ENCODE measurements at regions not wholly inside any gene's neighbourhood (a gene's known extent, or its start where the extent isn't known, plus 50 kb on each side); places are given as distances from the start of the nearest gene placed in this dataset.

DNA sequence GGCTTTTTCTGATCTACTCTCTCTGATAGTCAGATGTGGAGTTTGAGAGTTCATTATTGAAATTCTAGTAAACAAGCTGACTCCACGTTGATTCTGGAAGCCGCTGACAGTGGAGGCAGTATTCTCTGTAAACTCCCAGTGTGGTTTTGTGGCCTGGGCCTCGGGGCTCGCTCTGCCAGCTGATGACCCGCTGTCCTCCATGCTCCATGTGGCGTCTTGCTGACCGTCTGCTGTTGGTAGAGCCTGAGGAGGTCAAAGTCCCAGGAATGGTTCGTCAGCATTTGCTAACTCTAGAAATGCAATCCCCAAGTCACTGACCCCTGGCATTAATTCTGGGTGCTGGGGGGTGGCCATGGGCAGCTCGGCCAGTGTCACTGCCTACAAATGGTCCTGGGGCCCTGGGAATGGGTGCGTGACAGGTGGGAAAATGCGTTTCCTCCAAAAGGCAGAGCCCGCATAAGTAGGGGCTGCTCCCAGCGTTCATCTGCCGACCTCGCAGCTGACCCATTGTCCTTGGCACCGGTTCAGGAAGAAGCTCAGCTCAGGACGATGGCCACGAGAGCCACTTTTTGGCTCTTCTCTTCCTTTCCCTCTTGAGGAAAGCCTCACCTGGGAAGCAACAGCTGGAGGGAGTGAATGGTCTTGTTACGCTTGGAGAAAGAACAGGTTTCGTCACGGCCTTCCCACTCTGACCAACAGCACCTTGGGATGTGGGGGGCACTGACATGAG, 55.1 kb downstream of the MRPL36 start:
- TF ChIP-seq, protein P1, sequence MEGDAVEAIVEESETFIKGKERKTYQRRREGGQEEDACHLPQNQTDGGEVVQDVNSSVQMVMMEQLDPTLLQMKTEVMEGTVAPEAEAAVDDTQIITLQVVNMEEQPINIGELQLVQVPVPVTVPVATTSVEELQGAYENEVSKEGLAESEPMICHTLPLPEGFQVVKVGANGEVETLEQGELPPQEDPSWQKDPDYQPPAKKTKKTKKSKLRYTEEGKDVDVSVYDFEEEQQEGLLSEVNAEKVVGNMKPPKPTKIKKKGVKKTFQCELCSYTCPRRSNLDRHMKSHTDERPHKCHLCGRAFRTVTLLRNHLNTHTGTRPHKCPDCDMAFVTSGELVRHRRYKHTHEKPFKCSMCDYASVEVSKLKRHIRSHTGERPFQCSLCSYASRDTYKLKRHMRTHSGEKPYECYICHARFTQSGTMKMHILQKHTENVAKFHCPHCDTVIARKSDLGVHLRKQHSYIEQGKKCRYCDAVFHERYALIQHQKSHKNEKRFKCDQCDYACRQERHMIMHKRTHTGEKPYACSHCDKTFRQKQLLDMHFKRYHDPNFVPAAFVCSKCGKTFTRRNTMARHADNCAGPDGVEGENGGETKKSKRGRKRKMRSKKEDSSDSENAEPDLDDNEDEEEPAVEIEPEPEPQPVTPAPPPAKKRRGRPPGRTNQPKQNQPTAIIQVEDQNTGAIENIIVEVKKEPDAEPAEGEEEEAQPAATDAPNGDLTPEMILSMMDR (IDR thresholded peaks at IDR 0.05; ENCODE audit: insufficient read depth in 1 of 2, low read depth in 1 of 2, low read length in 1 of 2, severe bottlenecking in 1 of 2, unreplicated experiment in 1 of 2) = no peak
- BruUV-seq (replicated peaks) = no TSS peak
- Mint-ChIP-seq H3K4me3 (ENCODE audit: unreplicated experiment) (no peak overlapping the region), H3K27ac (ENCODE audit: unreplicated experiment) (no peak overlapping the region), H3K36me3 (ENCODE audit: insufficient read depth, unreplicated experiment) (no peaks in the 10 kb centered on the region), H3K4me1 (ENCODE audit: low read depth, unreplicated experiment) (no peaks in the 10 kb centered on the region), H3K27me3 (ENCODE audit: insufficient read depth, unreplicated experiment) (peaks cover 19% of the 10 kb centered on the region), H3K9me3 (ENCODE audit: unreplicated experiment) (peaks cover 29% of the 10 kb centered on the region)
- H3K9me3 ChIP-seq = peaks cover 14% of the 10 kb centered on the region
- no peaks in the 10 kb centered on the region for H3K27me3 ChIP-seq (replicated peaks; ENCODE audit: control insufficient read depth, insufficient read depth, low read length)
- ChIA-PET POLR2A (no interaction called here), CTCF (interaction anchor here (0.8 kb wide), 1 partner anchor 19 kb away, joined by 3 read pairs; no protein-coding TSS in a partner anchor)
- no peaks in the 10 kb centered on the region for H3K36me3 ChIP-seq (ENCODE audit: control insufficient read depth, insufficient read depth, low read length)
- H3K4me3 ChIP-seq (ENCODE audit: low read depth, low read length) = no peak overlapping the region
- no peak for DNase-seq
- H3K4me1 ChIP-seq = no peaks in the 10 kb centered on the region
- intact Hi-C loops (cut with micrococcal nuclease; ENCODE audit: unreplicated experiment) = no loop called here

DNA sequence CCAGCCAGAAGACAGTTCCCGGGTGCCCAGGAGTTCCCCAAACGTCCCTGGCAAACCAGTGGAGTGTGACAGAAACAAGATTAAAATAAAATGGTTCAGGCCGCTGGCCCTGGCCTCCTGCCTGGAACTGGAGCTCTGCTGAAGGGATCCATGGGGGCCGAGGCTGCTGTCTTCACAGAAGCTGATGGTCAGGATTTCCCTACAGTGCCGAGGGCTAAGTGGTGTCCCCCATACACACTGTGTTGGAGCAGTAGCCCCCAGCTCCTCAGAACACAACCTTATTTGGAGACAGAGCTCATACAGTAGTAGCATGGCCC, 55.9 kb downstream of the MRPL36 start:
- H3K36me3 ChIP-seq (ENCODE audit: control insufficient read depth, insufficient read depth, low read length) = no peaks in the 10 kb centered on the region
- peaks cover 20% of the 10 kb centered on the region for H3K9me3 ChIP-seq
- TF ChIP-seq, protein P1 (IDR thresholded peaks at IDR 0.05; ENCODE audit: insufficient read depth in 1 of 2, low read depth in 1 of 2, low read length in 1 of 2, severe bottlenecking in 1 of 2, unreplicated experiment in 1 of 2) = no peak
- H3K4me1 ChIP-seq = no peaks in the 10 kb centered on the region
- Mint-ChIP-seq H3K27me3 (ENCODE audit: insufficient read depth, unreplicated experiment) (peaks cover 16% of the 10 kb centered on the region), H3K4me1 (ENCODE audit: low read depth, unreplicated experiment) (no peaks in the 10 kb centered on the region), H3K9me3 (ENCODE audit: unreplicated experiment) (peaks cover 37% of the 10 kb centered on the region), H3K4me3 (ENCODE audit: unreplicated experiment) (no peak overlapping the region), H3K27ac (ENCODE audit: unreplicated experiment) (no peak overlapping the region), H3K36me3 (ENCODE audit: insufficient read depth, unreplicated experiment) (no peaks in the 10 kb centered on the region)
- BruUV-seq (replicated peaks) = no TSS peak
- intact Hi-C loops (cut with micrococcal nuclease; ENCODE audit: unreplicated experiment) = no loop called here
- no peak for DNase-seq
- POLR2A ChIA-PET = no interaction called here
- no peak overlapping the region for H3K4me3 ChIP-seq (ENCODE audit: low read depth, low read length)
- CTCF ChIA-PET = no interaction called here
- no peaks in the 10 kb centered on the region for H3K27me3 ChIP-seq (replicated peaks; ENCODE audit: control insufficient read depth, insufficient read depth, low read length)

DNA sequence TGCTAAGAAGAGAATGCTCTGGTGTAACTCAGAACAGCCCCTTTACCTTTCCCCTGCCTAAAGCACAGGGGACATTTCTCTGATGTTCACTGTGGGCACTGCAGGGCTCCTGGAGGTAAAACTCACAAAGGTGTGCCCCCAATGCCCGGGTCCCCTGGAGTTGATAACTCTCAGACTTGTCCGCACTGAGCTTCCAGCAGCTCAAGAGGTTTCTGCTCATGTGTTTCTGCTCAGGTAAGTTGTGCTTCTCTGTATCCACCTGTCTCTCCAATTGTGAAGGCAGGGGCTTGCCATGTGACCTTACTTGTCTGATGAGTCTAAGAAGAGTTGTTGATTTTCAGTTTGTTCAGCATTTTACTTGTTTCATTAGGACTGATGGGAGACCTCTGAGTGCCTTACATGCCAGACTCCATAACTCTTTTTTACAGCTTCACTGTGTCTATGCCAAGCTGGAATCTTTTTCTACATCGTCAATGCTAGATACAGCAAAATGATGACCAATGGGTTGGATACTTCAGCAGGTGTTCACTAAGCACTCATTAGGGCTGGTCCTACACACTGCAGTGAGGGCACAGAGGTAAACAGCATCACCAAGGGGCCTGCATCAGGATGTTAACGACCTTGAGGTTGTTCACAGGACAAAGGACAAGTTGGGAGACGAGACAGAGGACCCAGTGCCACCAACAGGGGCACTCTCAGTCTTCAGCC, 56.4 kb downstream of the MRPL36 start:
- Histone ChIP-seq H3K4me3 (ENCODE audit: low read depth, low read length) (no peak overlapping the region), H3K36me3 (ENCODE audit: control insufficient read depth, insufficient read depth, low read length) (no peaks in the 10 kb centered on the region), H3K4me1 (no peaks in the 10 kb centered on the region), H3K9me3 (peaks cover 20% of the 10 kb centered on the region), H3K27me3 (replicated peaks; ENCODE audit: control insufficient read depth, insufficient read depth, low read length) (no peaks in the 10 kb centered on the region)
- Mint-ChIP-seq H3K4me3 (ENCODE audit: unreplicated experiment) (no peak overlapping the region), H3K27me3 (ENCODE audit: insufficient read depth, unreplicated experiment) (peaks cover 13% of the 10 kb centered on the region), H3K4me1 (ENCODE audit: low read depth, unreplicated experiment) (no peaks in the 10 kb centered on the region), H3K27ac (ENCODE audit: unreplicated experiment) (no peak overlapping the region), H3K36me3 (ENCODE audit: insufficient read depth, unreplicated experiment) (no peaks in the 10 kb centered on the region), H3K9me3 (ENCODE audit: unreplicated experiment) (peaks cover 42% of the 10 kb centered on the region)
- no peak for DNase-seq
- ChIA-PET POLR2A (no interaction called here), CTCF (no interaction called here)
- TF ChIP-seq, protein P1 (IDR thresholded peaks at IDR 0.05; ENCODE audit: insufficient read depth in 1 of 2, low read depth in 1 of 2, low read length in 1 of 2, severe bottlenecking in 1 of 2, unreplicated experiment in 1 of 2) = no peak
- intact Hi-C loops (cut with micrococcal nuclease; ENCODE audit: unreplicated experiment) = no loop called here
- no TSS peak for BruUV-seq (replicated peaks)
